ENCODE measurements at regions not wholly inside any gene's neighbourhood (a gene's known extent, or its start where the extent isn't known, plus 50 kb on each side); places are given as distances from the start of the nearest gene placed in this dataset.

DNA sequence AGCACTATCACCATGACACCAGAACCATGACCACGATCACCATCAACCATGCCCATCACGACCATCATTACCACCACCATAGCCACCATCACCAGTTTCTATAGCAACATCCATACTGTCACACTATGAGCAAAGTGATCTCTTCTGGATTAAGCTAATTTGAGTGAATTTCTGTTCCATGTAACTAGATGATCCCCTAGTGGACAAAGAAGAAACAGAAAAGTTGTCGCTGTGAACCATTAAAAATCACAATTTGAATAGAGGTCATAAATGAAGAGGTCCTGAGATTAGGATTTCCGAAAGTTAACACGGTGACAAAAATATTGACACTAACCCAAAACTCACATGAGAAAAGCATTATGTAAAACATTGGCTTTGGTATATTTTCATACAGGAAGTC is 77.6 kb downstream of the CLRN3 start:
- TF ChIP-seq, protein P1, sequence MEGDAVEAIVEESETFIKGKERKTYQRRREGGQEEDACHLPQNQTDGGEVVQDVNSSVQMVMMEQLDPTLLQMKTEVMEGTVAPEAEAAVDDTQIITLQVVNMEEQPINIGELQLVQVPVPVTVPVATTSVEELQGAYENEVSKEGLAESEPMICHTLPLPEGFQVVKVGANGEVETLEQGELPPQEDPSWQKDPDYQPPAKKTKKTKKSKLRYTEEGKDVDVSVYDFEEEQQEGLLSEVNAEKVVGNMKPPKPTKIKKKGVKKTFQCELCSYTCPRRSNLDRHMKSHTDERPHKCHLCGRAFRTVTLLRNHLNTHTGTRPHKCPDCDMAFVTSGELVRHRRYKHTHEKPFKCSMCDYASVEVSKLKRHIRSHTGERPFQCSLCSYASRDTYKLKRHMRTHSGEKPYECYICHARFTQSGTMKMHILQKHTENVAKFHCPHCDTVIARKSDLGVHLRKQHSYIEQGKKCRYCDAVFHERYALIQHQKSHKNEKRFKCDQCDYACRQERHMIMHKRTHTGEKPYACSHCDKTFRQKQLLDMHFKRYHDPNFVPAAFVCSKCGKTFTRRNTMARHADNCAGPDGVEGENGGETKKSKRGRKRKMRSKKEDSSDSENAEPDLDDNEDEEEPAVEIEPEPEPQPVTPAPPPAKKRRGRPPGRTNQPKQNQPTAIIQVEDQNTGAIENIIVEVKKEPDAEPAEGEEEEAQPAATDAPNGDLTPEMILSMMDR (IDR thresholded peaks at IDR 0.05) = no peak
- TF ChIP-seq POLR2A (IDR thresholded peaks at IDR 0.05) (no peak), POLR2AphosphoS5 (IDR thresholded peaks at IDR 0.05) (no peak)
